ENCODE measurements at regions not wholly inside any gene's neighbourhood (a gene's known extent, or its start where the extent isn't known, plus 50 kb on each side); places are given as distances from the start of the nearest gene placed in this dataset.

DNA sequence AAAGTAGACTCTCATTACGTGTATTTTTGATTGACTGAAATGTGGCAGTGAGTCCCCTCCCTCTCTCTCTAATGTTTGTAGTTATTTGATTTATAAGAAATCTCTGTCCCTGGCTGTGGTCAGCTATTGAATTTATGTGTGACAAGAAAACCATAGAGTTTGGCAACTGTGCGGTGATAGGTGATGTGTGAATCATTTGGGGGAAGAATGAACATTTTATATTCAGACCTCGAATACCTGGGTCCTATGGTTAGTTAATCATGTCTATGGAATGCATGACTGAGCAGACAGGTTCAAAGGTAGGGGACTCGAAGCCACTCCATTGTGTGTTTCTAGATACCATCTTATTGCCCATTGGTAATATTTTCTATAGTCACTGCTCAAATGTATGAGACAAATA, 712.1 kb downstream of the MECOM start:
- TF ChIP-seq CTCF (conservative IDR thresholded peaks at IDR 0.05) (no peak), ZFX (IDR thresholded peaks at IDR 0.05) (no peak)
